RWPE1 (cell line): ENCODE measurements at regions not wholly inside any gene's neighbourhood (a gene's known extent, or its start where the extent isn't known, plus 50 kb on each side); places are given as distances from the start of the nearest gene placed in this dataset.
"Not testable (repeated sequence)": the region's sequence is repeated elsewhere in the genome, so short reads cannot be mapped to it uniquely, and the experiment has no call there.

Source experiments
- CTCF ChIA-PET: fragments of 350-600 bp; sonication (Branson Sonifier 250); formaldehyde crosslinking; extraction: SDS; loops from one replicate; lab custom pipeline; 2021; lab: Yijun Ruan, JAX
- POLR2A ChIA-PET: fragments of 400-600 bp; formaldehyde crosslinking; extraction: SDS; loops from one replicate; lab custom pipeline; 2020; ENCODE audit warnings: antibody characterized with exemption; ENCODE audit not compliant: low non-redundant PET; lab: Yijun Ruan, JAX
- DNase-seq: peaks from one replicate; pipeline ENCODE4 v3.0.0; 2012; ENCODE audit warnings: low spot score
- H3K27ac ChIP-seq: fragments of 450-650 bp; 2 replicates; pipeline ENCODE4 v1.5.1; 2017
- TF ChIP-seq, protein P1 (sequence below): fragments of 450-650 bp; conservative IDR thresholded peaks from 2 replicates; pipeline ENCODE4 v1.5.1; 2017; ENCODE audit warnings: low read depth, mild to moderate bottlenecking

DNA sequence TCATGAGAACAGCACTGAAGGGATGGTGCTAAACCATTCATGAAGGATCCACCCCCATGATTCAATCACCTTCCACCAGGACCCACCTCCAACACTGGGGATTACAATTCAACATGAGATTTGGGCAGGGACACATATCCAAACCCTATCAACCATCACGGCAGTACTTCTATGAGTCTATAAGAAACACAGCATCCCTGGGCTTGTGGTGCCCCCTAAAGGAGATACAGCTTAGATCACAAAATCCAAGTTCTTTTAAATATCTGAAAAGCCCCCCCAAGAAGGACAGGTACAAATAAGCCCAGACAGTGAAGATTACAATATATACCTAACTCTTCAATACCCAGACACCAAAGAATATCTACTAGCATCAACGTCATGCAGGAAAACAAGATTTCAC lies 233.7 kb upstream of the ADRA1B start:
- ChIA-PET POLR2A (no interaction called here), CTCF (interaction anchor here (0.6 kb wide), 2 partner anchors 280 to 474 kb away, joined by 4 to 8 read pairs; no protein-coding TSS in a partner anchor)

GRCh38 chr5:159687892-159688291 lies 228.4 kb upstream of the ADRA1B start:
- CTCF ChIA-PET, DNase-seq, H3K27ac ChIP-seq: not testable (repeated sequence)

More for the DNA sequence above, 233.7 kb upstream of the ADRA1B start:
- no peak for DNase-seq
- TF ChIP-seq, protein P1, sequence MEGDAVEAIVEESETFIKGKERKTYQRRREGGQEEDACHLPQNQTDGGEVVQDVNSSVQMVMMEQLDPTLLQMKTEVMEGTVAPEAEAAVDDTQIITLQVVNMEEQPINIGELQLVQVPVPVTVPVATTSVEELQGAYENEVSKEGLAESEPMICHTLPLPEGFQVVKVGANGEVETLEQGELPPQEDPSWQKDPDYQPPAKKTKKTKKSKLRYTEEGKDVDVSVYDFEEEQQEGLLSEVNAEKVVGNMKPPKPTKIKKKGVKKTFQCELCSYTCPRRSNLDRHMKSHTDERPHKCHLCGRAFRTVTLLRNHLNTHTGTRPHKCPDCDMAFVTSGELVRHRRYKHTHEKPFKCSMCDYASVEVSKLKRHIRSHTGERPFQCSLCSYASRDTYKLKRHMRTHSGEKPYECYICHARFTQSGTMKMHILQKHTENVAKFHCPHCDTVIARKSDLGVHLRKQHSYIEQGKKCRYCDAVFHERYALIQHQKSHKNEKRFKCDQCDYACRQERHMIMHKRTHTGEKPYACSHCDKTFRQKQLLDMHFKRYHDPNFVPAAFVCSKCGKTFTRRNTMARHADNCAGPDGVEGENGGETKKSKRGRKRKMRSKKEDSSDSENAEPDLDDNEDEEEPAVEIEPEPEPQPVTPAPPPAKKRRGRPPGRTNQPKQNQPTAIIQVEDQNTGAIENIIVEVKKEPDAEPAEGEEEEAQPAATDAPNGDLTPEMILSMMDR = no peak
- H3K27ac ChIP-seq = no peak overlapping the region

DNA sequence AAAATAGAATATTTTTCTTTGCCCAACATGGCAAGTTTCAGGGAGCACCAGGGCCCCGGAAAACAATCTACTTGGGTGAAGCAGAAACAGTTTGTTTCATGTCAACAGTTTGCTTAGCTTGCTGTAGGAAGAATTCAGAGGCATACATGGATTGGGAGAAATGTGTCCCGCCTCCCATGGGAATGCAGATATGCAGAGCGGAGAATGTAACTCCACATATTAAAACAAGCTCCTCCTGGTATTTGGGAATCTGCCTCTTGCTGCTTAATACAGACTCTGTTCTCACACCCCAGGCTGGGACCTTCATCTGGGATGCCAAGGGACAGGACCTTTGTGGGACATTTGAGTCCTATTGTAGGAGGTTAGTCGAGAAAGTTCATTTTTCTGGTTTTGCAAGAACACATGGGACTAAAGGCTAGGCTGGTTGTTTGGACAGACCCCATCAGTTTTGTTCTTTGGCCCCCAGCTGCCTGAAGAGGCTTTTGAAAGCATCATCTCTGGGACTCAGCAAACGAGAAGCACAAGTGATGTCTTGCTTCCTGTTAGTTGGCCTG lies 220.5 kb upstream of the ADRA1B start:
- ChIA-PET CTCF (no interaction called here), POLR2A (no interaction called here)
- no peak overlapping the region for H3K27ac ChIP-seq
- DNase-seq = no peak
- TF ChIP-seq, protein P1 = no peak

More at GRCh38 chr5:159687892-159688291, 228.4 kb upstream of the ADRA1B start:
- POLR2A ChIA-PET = not testable (repeated sequence)

DNA sequence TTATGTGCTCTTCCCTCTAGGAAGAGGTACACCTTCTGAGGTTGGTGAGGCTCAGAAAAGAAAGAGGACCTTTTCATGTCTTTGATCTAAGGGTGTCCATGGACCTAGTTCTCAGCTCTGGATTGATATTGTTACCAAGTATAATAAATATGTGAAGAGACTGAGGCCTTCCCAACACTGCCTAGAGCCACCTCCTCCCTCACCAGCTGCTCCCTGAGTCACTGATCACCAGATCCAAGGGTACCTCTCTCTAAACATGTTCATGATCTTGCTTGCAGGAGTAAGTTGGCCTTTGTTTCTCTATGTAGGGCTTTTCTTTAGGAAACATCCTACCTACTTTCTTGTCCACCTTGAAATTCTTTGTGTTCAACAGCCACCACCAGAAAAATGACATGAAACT lies 218.8 kb upstream of the ADRA1B start:
- DNase-seq = no peak
- no peak overlapping the region for H3K27ac ChIP-seq
- TF ChIP-seq, protein P1 = no peak
- CTCF ChIA-PET = interaction anchor here (0.7 kb wide), 1 partner anchor 8 kb away, joined by 3 read pairs; no protein-coding TSS in a partner anchor
- POLR2A ChIA-PET = no interaction called here

DNA sequence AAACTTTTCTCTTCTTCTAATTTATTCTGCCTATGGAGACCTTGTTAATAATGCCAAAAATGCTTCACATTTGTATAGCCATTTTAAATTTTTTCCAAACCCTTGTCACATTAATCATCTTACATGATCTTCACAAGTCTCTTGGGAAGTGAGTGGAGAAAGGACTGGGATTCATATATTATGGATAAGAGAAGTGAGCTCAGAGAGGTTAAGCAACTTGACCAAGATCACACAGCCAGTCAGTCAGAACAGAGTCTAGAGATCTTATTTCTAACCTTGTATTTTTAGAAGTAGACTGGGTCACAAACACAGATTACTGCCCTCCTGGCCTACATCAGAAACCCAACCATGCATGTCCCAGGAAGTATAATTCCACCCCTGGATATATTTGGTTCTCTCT lies 218.0 kb upstream of the ADRA1B start:
- ChIA-PET CTCF (no interaction called here), POLR2A (no interaction called here)
- H3K27ac ChIP-seq = no peak overlapping the region
- TF ChIP-seq, protein P1 = no peak
- DNase-seq = no peak

GRCh38 chr5:159700016-159700415 lies 216.3 kb upstream of the ADRA1B start:
- DNase-seq = no peak
- no peak overlapping the region for H3K27ac ChIP-seq
- POLR2A ChIA-PET = no interaction called here

DNA sequence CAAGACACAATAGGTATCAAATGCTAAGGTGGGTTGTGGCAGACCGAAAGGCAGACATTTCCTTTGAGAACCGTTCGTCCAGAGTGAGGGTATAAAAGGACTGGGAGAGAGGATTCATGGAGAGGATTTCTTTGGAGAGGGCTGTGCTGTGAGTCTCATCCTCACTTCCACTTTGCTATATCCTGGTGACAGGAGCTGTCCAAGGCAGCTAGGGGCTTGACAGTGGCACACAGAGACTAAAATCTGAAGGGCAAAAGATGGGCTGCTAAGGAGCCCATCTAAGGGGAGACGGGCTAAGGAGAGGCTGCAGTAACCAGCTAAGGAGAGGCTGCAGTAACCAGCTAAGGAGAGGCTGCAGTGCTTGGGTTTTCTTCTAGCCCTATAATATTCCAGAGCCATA lies 214.0 kb upstream of the ADRA1B start:
- ChIA-PET CTCF (no interaction called here), POLR2A (no interaction called here)
- TF ChIP-seq, protein P1 = no peak
- no peak for DNase-seq
- no peak overlapping the region for H3K27ac ChIP-seq

More at GRCh38 chr5:159700016-159700415, 216.3 kb upstream of the ADRA1B start:
- CTCF ChIA-PET = no interaction called here
- TF ChIP-seq, protein P1 = no peak
